ENCODE measurements at regions not wholly inside any gene's neighbourhood (a gene's known extent, or its start where the extent isn't known, plus 50 kb on each side); places are given as distances from the start of the nearest gene placed in this dataset.

DNA sequence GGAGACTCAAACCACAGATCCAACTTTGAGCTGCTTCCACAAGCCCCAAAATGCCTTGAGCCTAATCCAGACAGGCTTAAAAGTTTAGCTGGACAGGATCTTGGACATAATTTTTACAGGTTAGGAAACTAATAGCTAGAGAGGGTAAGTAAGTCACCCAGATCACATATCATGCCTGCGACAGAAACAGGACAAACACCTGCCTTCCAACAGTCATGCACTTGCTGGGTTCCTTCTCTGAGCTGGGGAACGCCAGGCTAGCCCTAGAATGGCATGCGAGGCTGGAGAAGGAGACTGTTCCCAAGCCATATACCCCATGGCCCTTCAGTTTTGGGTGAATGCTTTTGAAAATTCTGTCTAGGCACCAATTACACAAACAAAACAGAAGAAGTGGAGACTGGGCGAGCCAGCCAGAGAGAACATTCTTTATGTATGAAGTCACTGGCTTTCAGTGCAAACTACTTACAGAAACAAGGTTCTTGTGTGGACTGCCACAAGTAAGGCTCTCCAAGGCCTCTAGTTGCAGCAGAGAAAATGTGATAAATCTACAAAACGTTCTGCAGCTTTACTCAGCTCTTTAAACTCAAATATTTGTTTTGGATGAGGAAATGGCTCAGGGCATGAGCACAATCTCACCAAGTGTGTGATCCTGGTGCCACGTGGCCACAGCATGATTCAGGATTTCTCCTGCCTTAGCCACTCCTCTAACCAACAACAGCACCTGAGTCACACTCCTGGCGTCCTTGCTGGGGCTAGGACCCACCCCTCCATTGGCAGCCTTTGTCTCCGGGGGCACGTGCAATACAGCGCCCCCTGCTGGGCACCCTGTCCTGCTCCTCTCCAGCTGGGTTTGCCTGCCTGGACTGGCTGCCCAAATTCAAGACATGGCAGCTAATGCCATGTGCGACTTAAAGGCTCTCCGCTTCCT, 73.4 kb upstream of the UBL3 start:
- no peak for DNase-seq

DNA sequence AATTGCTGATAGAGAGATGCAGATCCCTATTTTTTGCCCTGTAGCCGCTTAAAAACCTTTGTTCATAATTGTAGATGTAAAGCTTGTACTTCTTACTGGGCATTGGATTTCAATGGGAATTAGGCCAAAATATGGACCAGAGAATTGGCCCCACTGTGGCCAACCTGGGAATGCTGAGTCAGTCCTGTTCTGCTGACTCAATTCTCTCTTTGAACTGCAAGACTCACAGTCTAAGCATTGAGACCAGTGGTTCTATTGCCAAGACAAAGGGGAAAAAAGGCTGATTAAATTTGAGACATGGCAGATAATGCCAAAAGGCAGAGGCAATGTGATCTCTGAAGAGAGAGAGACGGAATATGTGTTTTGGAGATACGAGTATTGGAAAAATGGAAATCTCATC, 72.5 kb upstream of the UBL3 start:
- DNase-seq: no peak

DNA sequence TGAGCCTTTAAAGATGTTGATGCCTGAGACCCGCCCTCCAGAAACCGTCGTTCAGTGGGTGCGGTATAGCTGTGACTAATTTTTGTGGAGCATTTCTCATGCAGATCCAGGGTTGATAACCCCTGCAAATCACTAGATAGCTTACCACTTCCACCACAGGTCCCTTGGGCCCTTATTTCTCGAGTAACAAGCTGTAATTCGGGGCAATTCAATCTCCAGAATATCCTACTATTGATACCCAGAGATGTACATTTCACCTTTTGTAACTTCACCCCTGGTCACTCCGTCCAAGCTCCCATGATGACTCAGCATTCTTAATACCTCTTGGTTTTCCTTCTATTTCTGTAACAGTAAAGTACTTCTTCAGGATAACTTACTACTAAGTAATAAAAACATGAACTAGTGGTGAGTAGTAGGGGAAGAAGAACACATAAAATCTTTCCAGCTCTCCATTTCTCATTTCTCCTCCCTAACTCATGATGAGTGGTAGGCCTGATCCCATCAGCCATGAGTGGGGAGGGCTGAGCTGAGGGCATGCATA, 71.9 kb upstream of the UBL3 start:
- no peak for DNase-seq

DNA sequence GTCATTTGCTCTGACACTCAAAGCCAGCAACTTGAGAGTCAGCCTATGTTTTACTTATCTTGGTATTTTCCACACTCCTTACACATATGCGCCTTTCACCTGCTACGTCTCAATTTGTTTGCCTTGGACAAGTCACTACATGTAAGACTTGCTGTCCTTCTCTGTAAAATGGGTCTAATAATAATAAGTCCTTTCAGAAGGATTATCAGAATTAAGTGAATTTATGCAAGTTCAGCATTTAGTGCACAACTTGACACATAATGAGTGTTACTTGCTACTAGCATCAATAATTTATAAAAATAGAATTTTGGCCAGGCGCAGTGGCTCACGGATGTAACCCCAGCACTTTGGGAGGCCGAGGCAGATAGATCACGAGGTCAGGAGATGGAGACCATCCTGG, 71.1 kb upstream of the UBL3 start:
- no peak for DNase-seq

DNA sequence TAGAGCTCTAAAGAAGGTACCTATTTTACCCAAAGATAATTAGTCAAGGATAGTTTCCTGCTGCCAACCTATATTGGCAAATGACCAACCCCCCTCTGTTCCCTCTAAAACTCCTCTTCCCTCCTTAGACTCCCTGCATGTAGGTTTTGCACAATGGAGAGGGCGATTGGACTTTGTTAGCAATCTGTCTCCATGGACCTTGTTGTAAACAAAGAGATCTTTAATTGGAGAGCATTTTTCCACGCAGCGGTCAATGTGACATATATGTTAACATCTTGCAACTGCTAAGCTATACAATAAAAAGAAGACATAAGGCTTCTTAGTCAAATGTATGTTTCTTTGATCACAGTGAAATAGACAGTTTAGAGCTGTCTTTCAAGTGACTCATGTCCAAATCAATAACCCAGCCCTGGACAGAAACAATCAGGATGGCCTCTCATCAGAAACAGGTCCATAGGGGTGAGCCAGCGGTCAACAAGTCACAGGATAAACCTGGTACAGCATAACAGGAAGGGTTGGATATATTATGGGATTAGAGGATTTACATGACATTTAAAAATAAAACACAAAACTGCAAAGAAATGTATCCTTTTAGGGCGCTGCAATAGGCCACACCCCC, 69.7 kb upstream of the UBL3 start:
- no peak for DNase-seq

DNA sequence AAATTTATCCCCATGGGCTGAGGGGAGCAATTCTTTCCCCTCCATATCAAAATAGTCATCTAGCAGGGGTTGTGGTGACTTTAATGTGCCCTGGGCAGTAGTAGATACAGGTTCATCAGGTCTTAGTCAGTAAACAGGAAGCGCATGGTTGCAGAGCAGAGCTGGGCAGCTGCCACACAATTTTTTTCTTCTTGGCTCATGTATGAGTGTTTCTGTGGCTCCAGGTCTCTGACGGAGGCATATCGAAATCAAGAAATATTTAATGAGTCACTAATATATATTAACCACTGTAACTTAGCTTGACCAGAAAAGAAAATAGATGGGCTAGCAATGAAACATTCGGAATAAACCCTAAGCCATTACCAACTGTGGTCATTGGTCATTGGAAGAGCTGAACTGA, 68.4 kb upstream of the UBL3 start:
- DNase-seq: no peak

DNA sequence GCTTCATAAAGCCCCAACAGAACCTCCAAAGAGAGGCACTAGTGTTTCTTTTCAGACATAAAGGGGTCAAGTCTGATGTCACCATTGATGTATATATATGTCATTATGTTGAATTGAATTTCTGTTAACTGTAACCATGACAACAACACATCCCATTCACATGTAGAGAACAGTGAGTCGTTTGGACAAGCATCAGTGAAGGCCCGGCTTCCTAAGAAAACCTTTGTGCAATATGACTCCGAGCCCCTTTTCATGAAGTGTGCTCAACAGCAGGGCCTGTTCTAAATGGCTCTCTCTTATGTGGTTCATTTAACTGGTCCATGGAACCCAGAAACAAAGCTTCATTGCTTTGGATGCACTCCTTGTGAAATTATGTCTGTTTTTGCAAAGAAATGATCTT, 67.2 kb upstream of the UBL3 start:
- DNase-seq: no peak

DNA sequence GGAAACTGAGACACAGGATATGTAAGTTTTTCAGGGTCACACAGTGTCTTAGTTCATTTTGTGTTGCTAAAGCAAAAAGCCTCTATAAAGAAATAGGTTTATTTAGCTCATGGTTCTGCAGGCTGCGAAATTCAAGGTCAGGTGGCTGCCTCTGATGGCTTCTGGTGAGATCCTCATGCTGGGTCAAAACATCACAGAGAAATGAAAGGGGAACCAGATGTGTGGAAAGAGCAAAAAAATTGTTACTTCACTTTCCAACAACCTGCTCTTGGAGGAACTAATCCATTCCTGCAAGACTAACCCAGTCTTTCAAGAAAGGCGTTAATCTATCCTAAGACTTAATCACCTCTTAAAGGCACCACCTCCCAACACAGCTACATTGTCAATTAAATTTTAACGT, 64.2 kb upstream of the UBL3 start:
- no peak for DNase-seq

DNA sequence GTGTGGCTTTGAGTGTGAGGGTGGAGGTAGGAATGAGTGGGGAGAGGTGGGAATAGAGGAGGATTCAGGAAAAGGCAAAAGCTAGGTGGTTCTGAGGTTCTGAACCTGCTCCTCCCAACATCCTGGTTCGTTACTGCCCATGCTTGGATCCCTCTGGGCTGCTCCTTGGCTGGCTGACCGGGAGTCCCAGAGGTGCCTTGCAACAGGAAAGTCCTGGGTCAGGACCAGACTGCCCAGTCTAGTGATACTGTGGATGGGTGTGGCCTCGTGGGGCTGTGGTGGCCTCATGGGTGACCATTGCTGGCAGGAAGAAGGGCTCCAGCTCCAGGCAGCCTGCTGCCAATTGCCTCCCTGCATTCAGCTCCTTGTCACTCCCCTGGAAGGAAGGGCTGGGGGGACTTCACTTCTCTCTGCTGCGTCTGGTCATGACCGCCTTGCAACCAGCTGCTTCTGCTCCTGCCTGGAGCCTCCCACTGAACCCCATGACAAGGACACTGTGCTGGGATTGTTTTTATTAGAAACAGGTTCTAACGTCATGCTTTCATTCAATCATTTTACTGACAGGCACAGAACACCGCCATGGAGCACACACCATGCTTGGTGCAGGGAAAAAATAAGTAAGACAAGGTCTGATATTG, 61.5 kb upstream of the UBL3 start:
- no peak for DNase-seq

DNA sequence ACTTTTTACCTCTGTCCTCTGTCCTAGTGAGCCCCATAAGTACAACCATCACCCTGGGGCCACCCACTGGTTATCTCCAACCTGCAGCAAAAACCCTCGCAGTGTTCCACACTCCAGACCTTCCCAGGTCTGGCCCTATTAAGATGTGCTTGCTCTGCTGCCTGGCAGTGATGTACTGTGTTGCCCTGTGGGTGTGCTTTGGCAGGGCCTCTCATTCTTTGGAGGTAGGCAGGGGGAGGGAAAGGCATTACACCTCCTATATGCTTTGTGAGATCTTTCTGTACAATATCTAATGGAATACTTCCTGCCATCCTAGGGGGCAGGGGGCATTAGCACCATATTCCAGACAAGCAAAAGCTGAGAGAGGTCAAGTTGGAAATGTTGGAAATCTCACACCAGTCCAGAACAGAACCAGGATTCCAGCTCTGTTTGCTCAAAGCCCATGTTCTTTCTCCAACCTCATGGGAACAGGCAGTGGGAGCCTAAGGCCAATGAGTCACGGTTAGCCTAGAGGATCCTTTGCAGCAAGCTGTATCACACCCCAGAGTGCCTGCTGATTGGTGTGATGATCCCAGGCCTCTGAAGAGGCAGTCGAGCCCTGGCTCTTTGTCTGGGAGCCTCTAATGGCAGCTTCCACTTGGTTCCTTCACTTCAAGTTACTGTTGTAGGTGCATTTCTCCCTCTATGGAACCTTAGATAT, 59.7 kb upstream of the UBL3 start:
- DNase-seq: no peak

DNA sequence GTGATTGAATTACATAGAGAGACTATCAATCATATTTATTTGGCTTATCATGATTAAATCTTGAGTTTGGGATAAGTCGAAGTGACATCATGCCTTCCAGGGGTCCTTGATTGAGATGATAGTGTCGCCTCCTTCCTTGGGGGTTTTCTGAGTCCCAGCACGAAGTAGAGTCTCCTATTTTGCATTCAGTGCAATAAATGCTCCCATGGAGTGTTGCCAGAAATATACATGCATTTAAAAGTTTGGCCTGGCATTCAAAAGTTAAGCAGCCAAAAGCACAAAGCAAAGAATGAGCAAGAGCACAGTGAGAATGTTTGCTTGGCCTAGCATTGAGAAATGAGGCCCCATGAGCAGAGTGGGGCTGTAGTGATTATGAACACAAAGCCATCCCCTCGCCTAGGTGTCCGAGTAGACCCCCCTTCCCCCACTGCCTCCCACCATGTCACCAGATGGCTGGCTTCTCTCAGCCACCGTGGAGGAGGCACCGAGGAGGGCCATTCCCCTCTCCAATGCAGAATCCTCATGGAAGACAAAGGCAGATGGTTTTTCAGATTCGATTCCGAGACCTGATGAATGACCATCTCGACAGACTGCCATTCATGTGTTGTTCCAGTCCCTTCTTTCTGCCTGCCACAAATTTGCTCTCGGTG, 58.8 kb upstream of the UBL3 start:
- no peak for DNase-seq

DNA sequence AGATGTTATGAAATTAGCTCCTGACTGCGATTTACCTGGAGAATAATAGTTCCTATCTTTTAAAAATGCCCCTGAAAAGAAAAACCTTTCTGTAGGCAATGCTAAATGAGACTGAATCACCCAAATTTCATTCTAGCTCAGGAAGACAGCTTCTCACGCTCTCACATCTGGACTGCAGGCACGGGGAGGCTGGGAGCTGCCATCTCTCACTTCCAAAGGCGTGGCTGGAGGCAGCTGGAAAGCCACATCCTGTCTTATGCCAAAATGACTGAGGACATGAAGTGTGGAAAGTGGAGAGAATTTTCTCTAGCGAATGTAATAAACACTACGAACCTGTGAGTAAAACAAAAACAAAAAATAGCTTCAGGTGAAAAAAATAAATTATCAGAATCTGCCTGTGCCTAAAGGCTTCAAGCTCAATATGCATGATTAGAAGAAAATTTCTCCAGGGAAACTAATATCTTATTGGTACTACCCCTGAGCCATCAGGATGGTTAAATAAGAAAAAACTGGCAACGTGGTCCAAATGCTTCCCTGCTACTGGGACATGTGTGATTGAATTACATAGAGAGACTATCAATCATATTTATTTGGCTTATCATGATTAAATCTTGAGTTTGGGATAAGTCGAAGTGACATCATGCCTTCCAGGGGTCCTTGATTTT, 58.1 kb upstream of the UBL3 start:
- no peak for DNase-seq

DNA sequence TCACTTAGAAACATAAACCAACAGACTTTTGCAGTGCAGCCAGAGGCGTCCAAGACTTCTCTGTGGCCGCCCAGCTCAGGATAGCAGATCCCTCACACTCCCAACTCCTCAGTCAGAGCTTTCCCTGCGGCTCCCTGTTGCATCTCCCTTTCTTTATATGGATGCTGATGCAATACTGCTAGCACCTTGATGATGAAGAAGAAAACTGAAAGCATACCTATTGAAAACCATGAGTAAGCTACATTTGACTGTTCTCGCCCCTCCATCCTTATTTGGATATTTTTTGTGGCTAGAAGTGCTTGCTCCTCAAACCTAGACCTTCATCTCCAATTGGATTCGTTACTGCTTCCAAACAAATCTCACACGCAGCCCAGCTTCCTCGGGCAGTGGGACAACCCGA, 57.3 kb upstream of the UBL3 start:
- DNase-seq: no peak

DNA sequence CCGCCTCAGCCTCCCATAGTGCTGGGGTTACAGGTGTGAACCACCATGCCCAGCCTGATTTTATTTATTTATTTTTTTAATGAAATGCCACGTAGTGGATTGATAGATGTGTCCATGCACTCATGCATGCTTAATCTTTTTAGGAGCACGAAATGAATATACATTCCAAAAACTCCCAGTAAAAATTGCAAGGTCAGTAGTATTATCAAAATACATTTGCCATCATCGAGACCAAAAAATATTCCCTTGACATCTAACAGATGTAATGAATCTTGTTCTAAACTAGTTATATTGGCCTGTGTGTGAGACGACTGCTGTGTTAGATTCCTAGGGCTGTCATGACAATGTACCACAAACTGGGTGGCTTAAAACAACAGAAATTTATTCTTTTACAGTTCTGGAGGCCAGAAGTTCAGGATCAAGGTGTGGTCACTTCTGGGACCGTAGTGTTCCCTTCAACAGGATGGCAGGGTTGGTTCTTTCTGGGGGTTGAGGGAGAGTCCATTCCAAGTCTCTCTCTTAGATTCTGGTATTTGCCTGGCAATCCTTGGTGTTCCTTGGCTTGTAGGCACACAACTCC, 56.1 kb upstream of the UBL3 start:
- DNase-seq: no peak

DNA sequence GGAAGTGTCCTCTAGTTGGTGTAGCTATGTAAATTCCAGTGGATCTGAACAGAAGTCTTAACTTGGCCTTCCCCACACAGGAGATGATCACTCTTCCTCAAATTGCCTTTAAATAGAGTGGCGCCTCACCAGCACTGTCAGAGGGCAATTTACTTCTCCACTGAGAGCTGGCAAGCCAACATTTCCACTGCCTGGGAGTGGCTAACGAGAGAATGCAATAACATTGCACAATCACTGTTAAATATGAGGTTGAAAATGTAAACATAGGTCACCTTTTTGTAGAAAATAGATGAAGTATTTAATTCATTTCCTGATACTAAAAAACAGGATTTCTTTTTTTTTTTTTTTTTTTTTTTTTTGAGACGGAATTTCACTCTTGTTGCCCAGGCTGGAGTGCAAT, 55.4 kb upstream of the UBL3 start:
- DNase-seq: no peak

DNA sequence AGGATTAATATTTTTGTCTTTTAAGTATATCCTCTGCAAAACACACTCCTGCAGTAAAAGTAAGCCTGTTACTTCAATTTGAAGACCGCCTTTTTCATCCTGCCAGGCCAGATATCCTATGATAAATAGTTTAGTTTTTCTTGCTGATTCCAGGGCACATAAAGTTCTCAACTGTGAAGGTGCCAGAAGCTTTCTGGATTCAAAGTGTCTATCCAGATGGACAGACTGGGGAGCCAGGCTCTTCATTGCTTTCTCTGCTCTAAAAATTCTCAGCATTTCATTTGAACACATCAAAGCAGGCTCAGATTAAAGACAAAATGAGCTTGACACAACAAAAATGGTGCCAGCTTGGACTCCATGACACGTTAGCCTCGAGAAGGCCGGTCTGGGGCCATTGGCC, 53.6 kb upstream of the UBL3 start:
- no peak for DNase-seq

DNA sequence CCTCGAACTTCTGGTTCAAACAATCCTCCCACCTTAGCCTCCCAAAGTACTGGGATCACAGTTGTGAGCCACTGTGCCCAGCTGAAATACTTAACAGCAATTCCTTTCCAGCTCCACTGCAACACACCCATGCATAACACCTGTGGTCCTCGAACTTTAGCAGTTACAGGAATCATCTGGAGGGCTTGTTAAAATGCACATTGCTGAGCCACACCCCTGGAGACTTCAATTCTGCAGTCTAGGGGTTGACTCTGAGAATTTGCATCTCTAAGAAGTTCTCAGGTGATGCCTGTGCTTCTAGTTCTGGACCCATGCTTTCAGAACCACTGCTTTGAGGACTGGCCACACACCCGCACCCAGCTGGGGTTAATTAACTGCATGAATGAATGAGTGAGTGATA, 53.1 kb upstream of the UBL3 start:
- no peak for DNase-seq

DNA sequence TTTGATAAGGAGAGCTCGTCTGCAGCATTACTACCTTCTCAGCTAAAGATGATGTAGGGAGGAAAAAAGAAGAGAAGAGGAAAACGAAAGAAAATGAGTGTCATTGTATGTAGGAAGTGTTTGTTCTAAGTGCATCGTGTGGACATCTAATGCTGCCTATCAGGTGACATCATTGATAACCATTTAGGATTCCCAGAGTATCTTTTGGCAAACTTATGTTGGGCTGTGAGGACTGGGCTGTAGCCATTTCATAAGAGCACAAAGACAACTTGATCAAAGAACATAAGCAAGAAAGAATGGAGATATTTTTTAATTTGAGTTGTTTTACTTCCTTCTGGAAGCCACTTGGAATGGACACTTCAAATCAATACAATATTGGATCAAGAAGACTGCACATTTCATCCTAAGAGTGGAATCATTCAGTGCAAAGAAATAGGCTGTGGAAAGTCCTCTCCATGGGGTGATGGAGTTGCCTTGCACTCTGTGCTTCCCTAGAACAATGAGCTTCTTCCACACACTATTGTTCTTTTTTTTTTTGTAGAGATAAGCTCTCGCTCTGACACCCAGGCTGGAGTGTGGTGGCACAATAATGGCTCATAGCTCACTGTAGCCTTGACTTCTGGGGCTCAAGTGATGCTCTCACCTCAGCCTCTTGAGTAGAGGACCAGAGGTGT, 52.4 kb upstream of the UBL3 start:
- DNase-seq: no peak

DNA sequence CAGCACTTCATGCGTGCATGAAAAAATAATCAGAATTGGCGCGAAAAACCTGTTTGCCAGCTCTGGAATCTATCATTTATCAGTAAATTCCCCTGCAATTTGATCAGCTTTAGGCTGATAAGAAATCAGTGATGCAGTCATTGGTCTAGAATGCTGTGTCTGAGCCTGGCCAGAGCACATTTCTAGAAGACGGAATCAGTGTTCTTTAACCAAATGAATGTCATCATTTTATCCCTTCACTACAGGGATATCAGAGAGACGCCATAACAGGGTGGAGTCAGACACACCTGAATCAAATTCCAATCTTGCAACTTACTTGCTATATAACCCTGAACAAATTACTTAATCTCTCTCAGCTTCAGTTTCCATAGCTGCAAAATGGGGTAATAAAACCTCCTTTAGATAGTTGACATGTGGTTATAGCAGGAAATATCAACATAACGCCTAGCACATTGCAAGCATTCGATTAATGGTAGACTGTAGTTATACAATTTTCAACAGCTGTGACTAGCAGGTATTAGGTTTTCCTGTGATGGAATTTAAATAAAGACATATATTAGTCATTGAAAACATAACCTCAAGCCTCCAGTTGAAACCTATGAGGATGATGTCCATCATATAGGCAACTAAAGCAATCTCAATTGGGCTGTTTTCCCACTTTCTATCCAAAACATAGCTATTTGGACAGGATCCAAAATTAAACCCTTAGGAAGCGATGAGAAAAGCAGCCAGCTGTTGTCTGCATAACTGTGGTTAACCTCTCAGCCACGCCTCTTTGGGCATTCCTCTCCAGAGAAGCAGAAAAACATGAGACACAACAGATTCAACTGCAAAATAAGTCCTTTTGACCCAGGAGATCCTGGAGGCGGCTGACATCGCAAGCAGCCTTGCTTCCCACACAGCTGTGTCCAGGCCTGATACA, 51.6 kb upstream of the UBL3 start:
- no peak for DNase-seq
